ENCODE measurements at regions not wholly inside any gene's neighbourhood (a gene's known extent, or its start where the extent isn't known, plus 50 kb on each side); places are given as distances from the start of the nearest gene placed in this dataset.

DNA sequence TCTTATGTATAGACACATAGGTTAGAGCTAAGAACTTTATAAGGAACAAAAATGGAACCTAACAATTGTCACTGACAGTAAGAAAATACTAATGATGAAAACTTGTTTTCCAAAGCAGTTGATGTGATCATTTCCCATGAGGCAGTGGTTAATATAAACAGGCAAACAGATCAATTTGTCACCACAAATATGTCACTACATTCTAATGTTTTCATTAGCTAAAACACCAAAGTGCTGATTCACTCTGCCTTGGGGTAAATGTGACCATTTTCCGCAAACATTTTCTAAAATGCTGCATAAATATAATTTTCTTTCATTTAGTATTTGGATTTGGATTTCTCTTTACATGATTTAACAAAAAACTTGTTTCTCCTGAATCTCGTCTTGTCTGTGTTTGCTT is 408.9 kb upstream of the CTSO start:
- TF ChIP-seq, protein P1, sequence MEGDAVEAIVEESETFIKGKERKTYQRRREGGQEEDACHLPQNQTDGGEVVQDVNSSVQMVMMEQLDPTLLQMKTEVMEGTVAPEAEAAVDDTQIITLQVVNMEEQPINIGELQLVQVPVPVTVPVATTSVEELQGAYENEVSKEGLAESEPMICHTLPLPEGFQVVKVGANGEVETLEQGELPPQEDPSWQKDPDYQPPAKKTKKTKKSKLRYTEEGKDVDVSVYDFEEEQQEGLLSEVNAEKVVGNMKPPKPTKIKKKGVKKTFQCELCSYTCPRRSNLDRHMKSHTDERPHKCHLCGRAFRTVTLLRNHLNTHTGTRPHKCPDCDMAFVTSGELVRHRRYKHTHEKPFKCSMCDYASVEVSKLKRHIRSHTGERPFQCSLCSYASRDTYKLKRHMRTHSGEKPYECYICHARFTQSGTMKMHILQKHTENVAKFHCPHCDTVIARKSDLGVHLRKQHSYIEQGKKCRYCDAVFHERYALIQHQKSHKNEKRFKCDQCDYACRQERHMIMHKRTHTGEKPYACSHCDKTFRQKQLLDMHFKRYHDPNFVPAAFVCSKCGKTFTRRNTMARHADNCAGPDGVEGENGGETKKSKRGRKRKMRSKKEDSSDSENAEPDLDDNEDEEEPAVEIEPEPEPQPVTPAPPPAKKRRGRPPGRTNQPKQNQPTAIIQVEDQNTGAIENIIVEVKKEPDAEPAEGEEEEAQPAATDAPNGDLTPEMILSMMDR (conservative IDR thresholded peaks at IDR 0.05; ENCODE audit: low read depth in 2 of 2) = no peak
- TF ChIP-seq, protein P2, sequence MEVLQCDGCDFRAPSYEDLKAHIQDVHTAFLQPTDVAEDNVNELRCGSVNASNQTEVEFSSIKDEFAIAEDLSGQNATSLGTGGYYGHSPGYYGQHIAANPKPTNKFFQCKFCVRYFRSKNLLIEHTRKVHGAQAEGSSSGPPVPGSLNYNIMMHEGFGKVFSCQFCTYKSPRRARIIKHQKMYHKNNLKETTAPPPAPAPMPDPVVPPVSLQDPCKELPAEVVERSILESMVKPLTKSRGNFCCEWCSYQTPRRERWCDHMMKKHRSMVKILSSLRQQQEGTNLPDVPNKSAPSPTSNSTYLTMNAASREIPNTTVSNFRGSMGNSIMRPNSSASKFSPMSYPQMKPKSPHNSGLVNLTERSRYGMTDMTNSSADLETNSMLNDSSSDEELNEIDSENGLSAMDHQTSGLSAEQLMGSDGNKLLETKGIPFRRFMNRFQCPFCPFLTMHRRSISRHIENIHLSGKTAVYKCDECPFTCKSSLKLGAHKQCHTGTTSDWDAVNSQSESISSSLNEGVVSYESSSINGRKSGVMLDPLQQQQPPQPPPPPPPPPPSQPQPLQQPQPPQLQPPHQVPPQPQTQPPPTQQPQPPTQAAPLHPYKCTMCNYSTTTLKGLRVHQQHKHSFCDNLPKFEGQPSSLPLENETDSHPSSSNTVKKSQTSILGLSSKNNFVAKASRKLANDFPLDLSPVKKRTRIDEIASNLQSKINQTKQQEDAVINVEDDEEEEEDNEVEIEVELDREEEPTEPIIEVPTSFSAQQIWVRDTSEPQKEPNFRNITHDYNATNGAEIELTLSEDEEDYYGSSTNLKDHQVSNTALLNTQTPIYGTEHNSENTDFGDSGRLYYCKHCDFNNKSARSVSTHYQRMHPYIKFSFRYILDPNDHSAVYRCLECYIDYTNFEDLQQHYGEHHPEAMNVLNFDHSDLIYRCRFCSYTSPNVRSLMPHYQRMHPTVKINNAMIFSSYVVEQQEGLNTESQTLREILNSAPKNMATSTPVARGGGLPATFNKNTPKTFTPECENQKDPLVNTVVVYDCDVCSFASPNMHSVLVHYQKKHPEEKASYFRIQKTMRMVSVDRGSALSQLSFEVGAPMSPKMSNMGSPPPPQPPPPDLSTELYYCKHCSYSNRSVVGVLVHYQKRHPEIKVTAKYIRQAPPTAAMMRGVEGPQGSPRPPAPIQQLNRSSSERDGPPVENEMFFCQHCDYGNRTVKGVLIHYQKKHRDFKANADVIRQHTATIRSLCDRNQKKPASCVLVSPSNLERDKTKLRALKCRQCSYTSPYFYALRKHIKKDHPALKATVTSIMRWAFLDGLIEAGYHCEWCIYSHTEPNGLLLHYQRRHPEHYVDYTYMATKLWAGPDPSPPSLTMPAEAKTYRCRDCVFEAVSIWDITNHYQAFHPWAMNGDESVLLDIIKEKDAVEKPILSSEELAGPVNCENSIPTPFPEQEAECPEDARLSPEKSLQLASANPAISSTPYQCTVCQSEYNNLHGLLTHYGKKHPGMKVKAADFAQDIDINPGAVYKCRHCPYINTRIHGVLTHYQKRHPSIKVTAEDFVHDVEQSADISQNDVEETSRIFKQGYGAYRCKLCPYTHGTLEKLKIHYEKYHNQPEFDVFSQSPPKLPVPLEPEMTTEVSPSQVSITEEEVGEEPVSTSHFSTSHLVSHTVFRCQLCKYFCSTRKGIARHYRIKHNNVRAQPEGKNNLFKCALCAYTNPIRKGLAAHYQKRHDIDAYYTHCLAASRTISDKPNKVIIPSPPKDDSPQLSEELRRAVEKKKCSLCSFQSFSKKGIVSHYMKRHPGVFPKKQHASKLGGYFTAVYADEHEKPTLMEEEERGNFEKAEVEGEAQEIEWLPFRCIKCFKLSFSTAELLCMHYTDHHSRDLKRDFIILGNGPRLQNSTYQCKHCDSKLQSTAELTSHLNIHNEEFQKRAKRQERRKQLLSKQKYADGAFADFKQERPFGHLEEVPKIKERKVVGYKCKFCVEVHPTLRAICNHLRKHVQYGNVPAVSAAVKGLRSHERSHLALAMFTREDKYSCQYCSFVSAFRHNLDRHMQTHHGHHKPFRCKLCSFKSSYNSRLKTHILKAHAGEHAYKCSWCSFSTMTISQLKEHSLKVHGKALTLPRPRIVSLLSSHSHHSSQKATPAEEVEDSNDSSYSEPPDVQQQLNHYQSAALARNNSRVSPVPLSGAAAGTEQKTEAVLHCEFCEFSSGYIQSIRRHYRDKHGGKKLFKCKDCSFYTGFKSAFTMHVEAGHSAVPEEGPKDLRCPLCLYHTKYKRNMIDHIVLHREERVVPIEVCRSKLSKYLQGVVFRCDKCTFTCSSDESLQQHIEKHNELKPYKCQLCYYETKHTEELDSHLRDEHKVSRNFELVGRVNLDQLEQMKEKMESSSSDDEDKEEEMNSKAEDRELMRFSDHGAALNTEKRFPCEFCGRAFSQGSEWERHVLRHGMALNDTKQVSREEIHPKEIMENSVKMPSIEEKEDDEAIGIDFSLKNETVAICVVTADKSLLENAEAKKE (CRISPR knock-in tag; IDR thresholded peaks at IDR 0.05) = no peak
- no peak for TF ChIP-seq STAT1 (IDR thresholded peaks at IDR 0.05; ENCODE audit: unreplicated experiment)
- TF ChIP-seq JUNB (IDR thresholded peaks at IDR 0.05; ENCODE audit: unreplicated experiment) = no peak
- no peak for TF ChIP-seq POLR2AphosphoS5 (IDR thresholded peaks at IDR 0.05; ENCODE audit: low read depth)
- no peak for TF ChIP-seq EZH2phosphoT487 (IDR thresholded peaks at IDR 0.05; ENCODE audit: unreplicated experiment)
- no peak for TF ChIP-seq EZH2 (IDR thresholded peaks at IDR 0.05; ENCODE audit: low read depth, unreplicated experiment)
- TF ChIP-seq, protein P3, sequence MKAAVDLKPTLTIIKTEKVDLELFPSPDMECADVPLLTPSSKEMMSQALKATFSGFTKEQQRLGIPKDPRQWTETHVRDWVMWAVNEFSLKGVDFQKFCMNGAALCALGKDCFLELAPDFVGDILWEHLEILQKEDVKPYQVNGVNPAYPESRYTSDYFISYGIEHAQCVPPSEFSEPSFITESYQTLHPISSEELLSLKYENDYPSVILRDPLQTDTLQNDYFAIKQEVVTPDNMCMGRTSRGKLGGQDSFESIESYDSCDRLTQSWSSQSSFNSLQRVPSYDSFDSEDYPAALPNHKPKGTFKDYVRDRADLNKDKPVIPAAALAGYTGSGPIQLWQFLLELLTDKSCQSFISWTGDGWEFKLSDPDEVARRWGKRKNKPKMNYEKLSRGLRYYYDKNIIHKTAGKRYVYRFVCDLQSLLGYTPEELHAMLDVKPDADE (IDR thresholded peaks at IDR 0.05) = no peak
- TF ChIP-seq, protein P4, sequence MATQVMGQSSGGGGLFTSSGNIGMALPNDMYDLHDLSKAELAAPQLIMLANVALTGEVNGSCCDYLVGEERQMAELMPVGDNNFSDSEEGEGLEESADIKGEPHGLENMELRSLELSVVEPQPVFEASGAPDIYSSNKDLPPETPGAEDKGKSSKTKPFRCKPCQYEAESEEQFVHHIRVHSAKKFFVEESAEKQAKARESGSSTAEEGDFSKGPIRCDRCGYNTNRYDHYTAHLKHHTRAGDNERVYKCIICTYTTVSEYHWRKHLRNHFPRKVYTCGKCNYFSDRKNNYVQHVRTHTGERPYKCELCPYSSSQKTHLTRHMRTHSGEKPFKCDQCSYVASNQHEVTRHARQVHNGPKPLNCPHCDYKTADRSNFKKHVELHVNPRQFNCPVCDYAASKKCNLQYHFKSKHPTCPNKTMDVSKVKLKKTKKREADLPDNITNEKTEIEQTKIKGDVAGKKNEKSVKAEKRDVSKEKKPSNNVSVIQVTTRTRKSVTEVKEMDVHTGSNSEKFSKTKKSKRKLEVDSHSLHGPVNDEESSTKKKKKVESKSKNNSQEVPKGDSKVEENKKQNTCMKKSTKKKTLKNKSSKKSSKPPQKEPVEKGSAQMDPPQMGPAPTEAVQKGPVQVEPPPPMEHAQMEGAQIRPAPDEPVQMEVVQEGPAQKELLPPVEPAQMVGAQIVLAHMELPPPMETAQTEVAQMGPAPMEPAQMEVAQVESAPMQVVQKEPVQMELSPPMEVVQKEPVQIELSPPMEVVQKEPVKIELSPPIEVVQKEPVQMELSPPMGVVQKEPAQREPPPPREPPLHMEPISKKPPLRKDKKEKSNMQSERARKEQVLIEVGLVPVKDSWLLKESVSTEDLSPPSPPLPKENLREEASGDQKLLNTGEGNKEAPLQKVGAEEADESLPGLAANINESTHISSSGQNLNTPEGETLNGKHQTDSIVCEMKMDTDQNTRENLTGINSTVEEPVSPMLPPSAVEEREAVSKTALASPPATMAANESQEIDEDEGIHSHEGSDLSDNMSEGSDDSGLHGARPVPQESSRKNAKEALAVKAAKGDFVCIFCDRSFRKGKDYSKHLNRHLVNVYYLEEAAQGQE (IDR thresholded peaks at IDR 0.05; ENCODE audit: unreplicated experiment) = no peak

Measured in GM23338 (cell line).